ENCODE measurements at regions not wholly inside any gene's neighbourhood (a gene's known extent, or its start where the extent isn't known, plus 50 kb on each side); places are given as distances from the start of the nearest gene placed in this dataset.

- no peak for TF ChIP-seq POLR2AphosphoS5 (IDR thresholded peaks at IDR 0.05; ENCODE audit: low read depth, low read length)
- TF ChIP-seq TAF1 (IDR thresholded peaks at IDR 0.05; ENCODE audit: low read depth, low read length): no peak
- TF ChIP-seq POLR2A (IDR thresholded peaks at IDR 0.05; ENCODE audit: low read depth, low read length): no peak
- no peak for TF ChIP-seq POU2F2 (IDR thresholded peaks at IDR 0.05; ENCODE audit: low read depth, low read length)
These were observed 114.9 kb downstream of the PTPRS start for GRCh38 chr19:5225486-5226345.

Data from GM12891 (cell line).